ENCODE measurements at regions not wholly inside any gene's neighbourhood (a gene's known extent, or its start where the extent isn't known, plus 50 kb on each side); places are given as distances from the start of the nearest gene placed in this dataset.

DNA sequence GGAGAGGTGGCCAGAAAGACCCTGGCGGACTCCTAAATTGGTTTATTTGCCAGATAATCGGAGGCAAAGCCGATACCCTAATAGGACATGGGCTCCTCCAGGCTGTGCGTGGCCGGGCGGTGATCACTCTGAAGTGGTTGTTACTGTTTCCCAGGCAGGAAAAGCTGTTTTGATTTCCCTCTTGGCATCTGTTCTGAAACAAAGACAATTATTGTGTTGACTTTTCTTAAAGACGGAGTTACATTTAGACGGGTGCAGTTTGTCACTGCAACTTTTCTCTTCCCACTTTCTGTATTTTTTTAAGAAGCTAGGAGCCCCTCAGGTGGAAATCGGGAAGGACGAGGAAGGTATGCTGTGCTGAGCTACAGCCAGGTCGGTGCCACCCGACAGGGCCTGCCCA is 1288.4 kb downstream of the BRD1 start:
- TF ChIP-seq, protein P1, sequence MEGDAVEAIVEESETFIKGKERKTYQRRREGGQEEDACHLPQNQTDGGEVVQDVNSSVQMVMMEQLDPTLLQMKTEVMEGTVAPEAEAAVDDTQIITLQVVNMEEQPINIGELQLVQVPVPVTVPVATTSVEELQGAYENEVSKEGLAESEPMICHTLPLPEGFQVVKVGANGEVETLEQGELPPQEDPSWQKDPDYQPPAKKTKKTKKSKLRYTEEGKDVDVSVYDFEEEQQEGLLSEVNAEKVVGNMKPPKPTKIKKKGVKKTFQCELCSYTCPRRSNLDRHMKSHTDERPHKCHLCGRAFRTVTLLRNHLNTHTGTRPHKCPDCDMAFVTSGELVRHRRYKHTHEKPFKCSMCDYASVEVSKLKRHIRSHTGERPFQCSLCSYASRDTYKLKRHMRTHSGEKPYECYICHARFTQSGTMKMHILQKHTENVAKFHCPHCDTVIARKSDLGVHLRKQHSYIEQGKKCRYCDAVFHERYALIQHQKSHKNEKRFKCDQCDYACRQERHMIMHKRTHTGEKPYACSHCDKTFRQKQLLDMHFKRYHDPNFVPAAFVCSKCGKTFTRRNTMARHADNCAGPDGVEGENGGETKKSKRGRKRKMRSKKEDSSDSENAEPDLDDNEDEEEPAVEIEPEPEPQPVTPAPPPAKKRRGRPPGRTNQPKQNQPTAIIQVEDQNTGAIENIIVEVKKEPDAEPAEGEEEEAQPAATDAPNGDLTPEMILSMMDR (IDR thresholded peaks at IDR 0.05; ENCODE audit: insufficient read depth, low read length): no peak
- no peak for TF ChIP-seq POLR2AphosphoS5 (IDR thresholded peaks at IDR 0.05; ENCODE audit: low read depth)
- TF ChIP-seq, protein P2, sequence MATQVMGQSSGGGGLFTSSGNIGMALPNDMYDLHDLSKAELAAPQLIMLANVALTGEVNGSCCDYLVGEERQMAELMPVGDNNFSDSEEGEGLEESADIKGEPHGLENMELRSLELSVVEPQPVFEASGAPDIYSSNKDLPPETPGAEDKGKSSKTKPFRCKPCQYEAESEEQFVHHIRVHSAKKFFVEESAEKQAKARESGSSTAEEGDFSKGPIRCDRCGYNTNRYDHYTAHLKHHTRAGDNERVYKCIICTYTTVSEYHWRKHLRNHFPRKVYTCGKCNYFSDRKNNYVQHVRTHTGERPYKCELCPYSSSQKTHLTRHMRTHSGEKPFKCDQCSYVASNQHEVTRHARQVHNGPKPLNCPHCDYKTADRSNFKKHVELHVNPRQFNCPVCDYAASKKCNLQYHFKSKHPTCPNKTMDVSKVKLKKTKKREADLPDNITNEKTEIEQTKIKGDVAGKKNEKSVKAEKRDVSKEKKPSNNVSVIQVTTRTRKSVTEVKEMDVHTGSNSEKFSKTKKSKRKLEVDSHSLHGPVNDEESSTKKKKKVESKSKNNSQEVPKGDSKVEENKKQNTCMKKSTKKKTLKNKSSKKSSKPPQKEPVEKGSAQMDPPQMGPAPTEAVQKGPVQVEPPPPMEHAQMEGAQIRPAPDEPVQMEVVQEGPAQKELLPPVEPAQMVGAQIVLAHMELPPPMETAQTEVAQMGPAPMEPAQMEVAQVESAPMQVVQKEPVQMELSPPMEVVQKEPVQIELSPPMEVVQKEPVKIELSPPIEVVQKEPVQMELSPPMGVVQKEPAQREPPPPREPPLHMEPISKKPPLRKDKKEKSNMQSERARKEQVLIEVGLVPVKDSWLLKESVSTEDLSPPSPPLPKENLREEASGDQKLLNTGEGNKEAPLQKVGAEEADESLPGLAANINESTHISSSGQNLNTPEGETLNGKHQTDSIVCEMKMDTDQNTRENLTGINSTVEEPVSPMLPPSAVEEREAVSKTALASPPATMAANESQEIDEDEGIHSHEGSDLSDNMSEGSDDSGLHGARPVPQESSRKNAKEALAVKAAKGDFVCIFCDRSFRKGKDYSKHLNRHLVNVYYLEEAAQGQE (IDR thresholded peaks at IDR 0.05; ENCODE audit: insufficient replicate concordance, low read depth): no peak
- TF ChIP-seq GABPA (IDR thresholded peaks at IDR 0.05; ENCODE audit: low read depth): no peak
- no peak for TF ChIP-seq SPI1 (IDR thresholded peaks at IDR 0.05; ENCODE audit: borderline replicate concordance, low read depth)

Measured in HL-60 (cell line).